Kidney tubule cell (primary cell): ENCODE measurements at regions not wholly inside any gene's neighbourhood (a gene's known extent, or its start where the extent isn't known, plus 50 kb on each side); places are given as distances from the start of the nearest gene placed in this dataset.
"Not testable (repeated sequence)": the region's sequence is repeated elsewhere in the genome, so short reads cannot be mapped to it uniquely, and the experiment has no call there.

Experiments
- DNase-seq: peaks from one replicate; pipeline ENCODE4 v3.0.0-alpha.2; 2018; ENCODE audit warnings: low spot score

GRCh38 chr10:46202405-46202804 is 84.4 kb upstream of the ANTXRL start:
- not testable (repeated sequence) for DNase-seq

- DNase-seq = not testable (repeated sequence)
These were observed 82.2 kb upstream of the ANTXRL start for GRCh38 chr10:46204482-46205102.

GRCh38 chr10:46210427-46210826 is 76.4 kb upstream of the ANTXRL start:
- not testable (repeated sequence) for DNase-seq

GRCh38 chr10:46215426-46215825 is 71.4 kb upstream of the ANTXRL start:
- no peak for DNase-seq

- no peak for DNase-seq
These were observed 70.7 kb upstream of the ANTXRL start for GRCh38 chr10:46216003-46216634.

GRCh38 chr10:46216836-46217751 is 69.7 kb upstream of the ANTXRL start:
- no peak for DNase-seq

- DNase-seq = no peak
These were observed 68.9 kb upstream of the ANTXRL start for GRCh38 chr10:46217752-46218453.

- DNase-seq = no peak
These were observed 67.9 kb upstream of the ANTXRL start for GRCh38 chr10:46218921-46219320.

- not testable (repeated sequence) for DNase-seq
These were observed 67.3 kb upstream of the ANTXRL start for GRCh38 chr10:46219431-46219990.

GRCh38 chr10:46220187-46220586 is 66.6 kb upstream of the ANTXRL start:
- DNase-seq = no peak

GRCh38 chr10:46220872-46221538 is 65.8 kb upstream of the ANTXRL start:
- DNase-seq = no peak

- no peak for DNase-seq
These were observed 64.3 kb upstream of the ANTXRL start for GRCh38 chr10:46222364-46222935.

GRCh38 chr10:46223064-46223480 is 63.7 kb upstream of the ANTXRL start:
- DNase-seq = no peak

GRCh38 chr10:46223626-46224413 is 63.0 kb upstream of the ANTXRL start:
- no peak for DNase-seq

GRCh38 chr10:46224414-46224682 is 62.4 kb upstream of the ANTXRL start:
- DNase-seq = no peak

- no peak for DNase-seq
These were observed 61.2 kb upstream of the ANTXRL start for GRCh38 chr10:46225597-46225996.

GRCh38 chr10:46226232-46226631 is 60.6 kb upstream of the ANTXRL start:
- DNase-seq = no peak

GRCh38 chr10:46226900-46227558 is 59.8 kb upstream of the ANTXRL start:
- no peak for DNase-seq

GRCh38 chr10:46227571-46227935 is 59.2 kb upstream of the ANTXRL start:
- DNase-seq = no peak
